ENCODE measurements at regions not wholly inside any gene's neighbourhood (a gene's known extent, or its start where the extent isn't known, plus 50 kb on each side); places are given as distances from the start of the nearest gene placed in this dataset.
A peak's percentile ranks its signal among the peaks of the same experiment; 100 is the strongest.

GRCh38 chr7:130875265-130875741, 141.3 kb upstream of the KLF14 start:
- Mint-ChIP-seq H3K27me3 (ENCODE audit: low read depth in 3 of 3) (no peaks in the 10 kb centered on the region), H3K9me3 (no peaks in the 10 kb centered on the region), H3K36me3 (peaks cover 27 to 29% of the 10 kb centered on the region in 2 donors), H3K27ac (peak overlapping the region in 1 of 7 donors; percentile 68), H3K4me1 (no peaks in the 10 kb centered on the region), H3K4me3 (no peak overlapping the region)
- no peak overlapping the region for H2AFZ ChIP-seq (ENCODE audit: insufficient read depth, low read depth, low read length, poor library complexity, severe bottlenecking)
- H3K4me2 ChIP-seq (replicated peaks; ENCODE audit: extremely low read depth, low read length, poor library complexity, severe bottlenecking): no peak overlapping the region
- H3K27ac ChIP-seq (ENCODE audit: low read depth in 1 of 2, low read length in 2 of 2): no peak overlapping the region
- H3K4me1 ChIP-seq (ENCODE audit: control insufficient read depth in 1 of 2, insufficient read depth in 2 of 2, low read length in 2 of 2): no peaks in the 10 kb centered on the region
- DNase-seq: no peak
- no peaks in the 10 kb centered on the region for H4K20me1 ChIP-seq (ENCODE audit: insufficient read depth, low read length)
- 100% methylated on average over 2 of the region's 6 CpGs for WGBS (ENCODE audit: insufficient coverage)
- H3K79me2 ChIP-seq (ENCODE audit: insufficient read depth, low read length): no peaks in the 10 kb centered on the region
- no peak overlapping the region for H3K4me3 ChIP-seq (replicated peaks in 1 of 3; ENCODE audit: low read depth in 2 of 3, low read length in 3 of 3)
- peak; percentile 79 for TF ChIP-seq CTCF (IDR thresholded peaks at IDR 0.05)
- no peaks in the 10 kb centered on the region for H3K9me3 ChIP-seq (replicated peaks in 1 of 2; ENCODE audit: control insufficient read depth in 1 of 2, insufficient read depth in 1 of 2, low read length in 2 of 2)
- H3K9ac ChIP-seq (ENCODE audit: insufficient read depth, low read length, poor library complexity, severe bottlenecking): no peak overlapping the region
- intact Hi-C loops (cut with micrococcal nuclease): no loop called here
- H3K36me3 ChIP-seq (replicated peaks in 1 of 2; ENCODE audit: control insufficient read depth in 1 of 2, insufficient read depth in 2 of 2, low read length in 2 of 2): peaks cover 2 to 33% of the 10 kb centered on the region in 2 donors
- no peaks in the 10 kb centered on the region for H3K27me3 ChIP-seq (ENCODE audit: control insufficient read depth in 2 of 2, insufficient read depth in 2 of 2, low read length in 2 of 2)

- no peak overlapping the region for H3K9ac ChIP-seq (ENCODE audit: insufficient read depth, low read length, poor library complexity, severe bottlenecking)
- no peak for DNase-seq
- H4K20me1 ChIP-seq (ENCODE audit: insufficient read depth, low read length): no peaks in the 10 kb centered on the region
- H2AFZ ChIP-seq (ENCODE audit: insufficient read depth, low read depth, low read length, poor library complexity, severe bottlenecking): no peak overlapping the region
- peaks cover 0 to 2% (median 0%) of the 10 kb centered on the region in 3 donors for H3K27me3 Mint-ChIP-seq (ENCODE audit: low read depth in 3 of 3)
- WGBS (ENCODE audit: insufficient coverage): 100% methylated on average over 2 of the region's 5 CpGs
- no peak overlapping the region for H3K4me3 ChIP-seq (replicated peaks in 1 of 3; ENCODE audit: low read depth in 2 of 3, low read length in 3 of 3)
- H3K9me3 ChIP-seq (replicated peaks in 1 of 2; ENCODE audit: control insufficient read depth in 1 of 2, insufficient read depth in 1 of 2, low read length in 2 of 2): no peaks in the 10 kb centered on the region
- no peak overlapping the region for H3K27ac Mint-ChIP-seq
- H3K79me2 ChIP-seq (ENCODE audit: insufficient read depth, low read length): no peaks in the 10 kb centered on the region
- no peaks in the 10 kb centered on the region for H3K27me3 ChIP-seq (ENCODE audit: control insufficient read depth in 2 of 2, insufficient read depth in 2 of 2, low read length in 2 of 2)
- no peak overlapping the region for H3K27ac ChIP-seq (ENCODE audit: low read depth in 1 of 2, low read length in 2 of 2)
- intact Hi-C loops (cut with micrococcal nuclease): no loop called here
- TF ChIP-seq CTCF (IDR thresholded peaks at IDR 0.05): no peak
- H3K4me1 Mint-ChIP-seq: no peaks in the 10 kb centered on the region
- peaks cover 32 to 35% of the 10 kb centered on the region in 2 donors for H3K36me3 Mint-ChIP-seq
- no peaks in the 10 kb centered on the region for H3K9me3 Mint-ChIP-seq
- no peak overlapping the region for H3K4me2 ChIP-seq (replicated peaks; ENCODE audit: extremely low read depth, low read length, poor library complexity, severe bottlenecking)
- H3K4me1 ChIP-seq (ENCODE audit: control insufficient read depth in 1 of 2, insufficient read depth in 2 of 2, low read length in 2 of 2): no peaks in the 10 kb centered on the region
- H3K4me3 Mint-ChIP-seq: no peak overlapping the region
- peaks cover 2 to 37% of the 10 kb centered on the region in 2 donors for H3K36me3 ChIP-seq (replicated peaks in 1 of 2; ENCODE audit: control insufficient read depth in 1 of 2, insufficient read depth in 2 of 2, low read length in 2 of 2)
Observed at GRCh38 chr7:130875901-130876300, 141.9 kb upstream of the KLF14 start.

All from CD14-positive monocyte (primary cell).